Caco-2 (cell line): ENCODE measurements at regions not wholly inside any gene's neighbourhood (a gene's known extent, or its start where the extent isn't known, plus 50 kb on each side); places are given as distances from the start of the nearest gene placed in this dataset.
A peak's percentile ranks its signal among the peaks of the same experiment; 100 is the strongest.

Source experiments
- BruUV-seq: library from RNA; stranded (reverse); fragments of 400-500 nt; replicated peaks from 2 replicates; lab custom pipeline; 2021; lab: Mats Ljungman, UMichigan
- CTCF ChIA-PET: fragments of 300-600 bp; sonication (Branson Sonifier 250); formaldehyde crosslinking; loops from one replicate; lab custom pipeline; 2022; ENCODE audit warnings: antibody characterized with exemption; lab: Charles Lee
- POLR2A ChIA-PET: fragments of 300-600 bp; sonication (Branson Sonifier 250); formaldehyde crosslinking; loops from one replicate; lab custom pipeline; 2022; ENCODE audit warnings: antibody characterized with exemption; lab: Charles Lee
- DNase-seq, 2 experiments: peaks; one replicate each; pipeline versions ENCODE4 v3.0.0 to v3.0.0-alpha.2; 2020 to 2022
- H3K27me3 ChIP-seq: replicated peaks from 2 replicates; pipeline ENCODE4 v1.6.0; 2011; ENCODE audit warnings: low read length; ENCODE audit not compliant: control insufficient read depth, insufficient read depth
- H3K36me3 ChIP-seq: 2 replicates; pipeline ENCODE4 v1.5.1; 2011; ENCODE audit warnings: low read length; ENCODE audit not compliant: control insufficient read depth, insufficient read depth
- H3K4me1 ChIP-seq: fragments of 250-450 bp; sonication (Bioruptor Pico); 2 replicates; pipeline ENCODE4 v1.5.1; 2020; ENCODE audit warnings: mild to moderate bottlenecking
- H3K4me3 ChIP-seq: 2 replicates; pipeline ENCODE4 v1.5.1; 2011; ENCODE audit warnings: low read depth, mild to moderate bottlenecking, control low read depth, low read length
- H3K9me3 ChIP-seq: fragments of 250-450 bp; sonication (Bioruptor Pico); 2 replicates; pipeline ENCODE4 v1.5.1; 2020; ENCODE audit warnings: mild to moderate bottlenecking, moderate library complexity
- H3K27ac Mint-ChIP-seq: one replicate; pipeline ENCODE4 v1.8.0; 2022; ENCODE audit warnings: mixed read lengths; ENCODE audit not compliant: unreplicated experiment
- H3K27me3 Mint-ChIP-seq: one replicate; pipeline ENCODE4 v1.8.0; 2022; ENCODE audit warnings: mixed read lengths; ENCODE audit not compliant: insufficient read depth, unreplicated experiment
- H3K36me3 Mint-ChIP-seq: one replicate; pipeline ENCODE4 v1.8.0; 2022; ENCODE audit warnings: mild to moderate bottlenecking, mixed read lengths; ENCODE audit not compliant: insufficient read depth, unreplicated experiment
- H3K4me1 Mint-ChIP-seq: one replicate; pipeline ENCODE4 v1.8.0; 2022; ENCODE audit warnings: low read depth, mixed read lengths; ENCODE audit not compliant: unreplicated experiment
- H3K4me3 Mint-ChIP-seq: one replicate; pipeline ENCODE4 v1.8.0; 2022; ENCODE audit warnings: mild to moderate bottlenecking, moderate library complexity, mixed read lengths; ENCODE audit not compliant: unreplicated experiment
- H3K9me3 Mint-ChIP-seq: one replicate; pipeline ENCODE4 v1.8.0; 2022; ENCODE audit warnings: mixed read lengths; ENCODE audit not compliant: unreplicated experiment
- intact Hi-C: fragments of 100-400 bp; cut with micrococcal nuclease; formaldehyde crosslinking; loops from one replicate; pipeline ENCODE4 v1.10.0; 2022; ENCODE audit not compliant: unreplicated experiment
- TF ChIP-seq, protein P1 (sequence below), 2 experiments: fragments of 200-600 bp in 1 of 2; IDR thresholded peaks; 1 replicate in 1 of 2; 2 replicates in 1 of 2; pipeline versions ENCODE4 v1.5.1 to v1.8.0; 2011 to 2022; ENCODE audit warnings: antibody characterized with exemption in 1 of 2, control low read depth in 1 of 2, inconsistent platforms in 1 of 2, low read depth in 1 of 2, low read length in 1 of 2, mild to moderate bottlenecking in 1 of 2, moderate library complexity in 1 of 2; ENCODE audit not compliant: insufficient read depth in 1 of 2, severe bottlenecking in 1 of 2, unreplicated experiment in 1 of 2

DNA sequence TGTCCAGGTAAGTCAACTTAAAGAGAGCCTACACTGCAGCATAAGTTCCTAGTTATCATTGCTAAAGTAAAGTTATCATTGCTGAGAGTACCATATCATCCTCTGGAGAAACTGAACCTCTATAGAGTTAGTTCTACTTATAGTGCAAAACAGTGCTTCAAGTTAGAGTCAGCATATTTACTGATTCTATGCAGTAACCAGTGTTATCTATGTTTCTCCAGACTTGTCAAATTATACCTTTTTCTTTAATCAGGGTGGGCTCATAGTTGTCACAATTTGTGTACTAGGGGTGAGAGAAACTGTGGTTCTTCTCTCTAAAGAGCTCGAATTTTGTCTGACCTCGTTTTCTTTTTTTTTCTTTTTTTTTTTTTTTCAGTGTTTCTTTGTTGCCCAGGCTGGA lies 79.6 kb downstream of the ANXA2R start:
- POLR2A ChIA-PET = interaction anchor here (0.6 kb wide), 1 partner anchor 117 kb away, joined by 5 read pairs; no protein-coding TSS in a partner anchor
- H3K4me3 Mint-ChIP-seq = no peak overlapping the region
- H3K4me3 ChIP-seq = no peak overlapping the region

DNA sequence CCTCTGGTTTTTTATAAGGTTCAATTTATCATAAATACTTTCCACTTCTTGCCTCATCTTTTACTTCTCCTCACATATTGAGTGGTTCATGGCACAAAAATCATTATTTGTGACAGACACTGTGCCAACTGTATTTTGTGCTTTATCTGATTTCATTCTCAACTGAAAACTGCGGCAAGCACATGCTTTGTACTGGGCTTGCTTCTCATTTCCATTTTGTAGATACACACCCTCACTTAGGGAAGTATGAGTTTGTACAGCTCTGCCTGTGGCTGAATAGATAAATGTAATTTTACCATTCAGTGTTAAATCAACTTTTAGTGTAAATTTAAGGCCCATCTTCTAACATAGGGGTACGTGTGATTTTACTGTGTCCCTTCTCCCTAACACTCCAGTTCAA lies 83.6 kb downstream of the ANXA2R start:
- H3K4me1 ChIP-seq = no peaks in the 10 kb centered on the region
- no peaks in the 10 kb centered on the region for H3K27me3 ChIP-seq
- Mint-ChIP-seq H3K9me3 (peaks cover 25% of the 10 kb centered on the region), H3K4me3 (no peak overlapping the region), H3K27me3 (no peaks in the 10 kb centered on the region), H3K4me1 (no peaks in the 10 kb centered on the region), H3K36me3 (peaks cover 6% of the 10 kb centered on the region), H3K27ac (no peak overlapping the region)
- TF ChIP-seq, protein P1, sequence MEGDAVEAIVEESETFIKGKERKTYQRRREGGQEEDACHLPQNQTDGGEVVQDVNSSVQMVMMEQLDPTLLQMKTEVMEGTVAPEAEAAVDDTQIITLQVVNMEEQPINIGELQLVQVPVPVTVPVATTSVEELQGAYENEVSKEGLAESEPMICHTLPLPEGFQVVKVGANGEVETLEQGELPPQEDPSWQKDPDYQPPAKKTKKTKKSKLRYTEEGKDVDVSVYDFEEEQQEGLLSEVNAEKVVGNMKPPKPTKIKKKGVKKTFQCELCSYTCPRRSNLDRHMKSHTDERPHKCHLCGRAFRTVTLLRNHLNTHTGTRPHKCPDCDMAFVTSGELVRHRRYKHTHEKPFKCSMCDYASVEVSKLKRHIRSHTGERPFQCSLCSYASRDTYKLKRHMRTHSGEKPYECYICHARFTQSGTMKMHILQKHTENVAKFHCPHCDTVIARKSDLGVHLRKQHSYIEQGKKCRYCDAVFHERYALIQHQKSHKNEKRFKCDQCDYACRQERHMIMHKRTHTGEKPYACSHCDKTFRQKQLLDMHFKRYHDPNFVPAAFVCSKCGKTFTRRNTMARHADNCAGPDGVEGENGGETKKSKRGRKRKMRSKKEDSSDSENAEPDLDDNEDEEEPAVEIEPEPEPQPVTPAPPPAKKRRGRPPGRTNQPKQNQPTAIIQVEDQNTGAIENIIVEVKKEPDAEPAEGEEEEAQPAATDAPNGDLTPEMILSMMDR (IDR thresholded peaks at IDR 0.05; ENCODE audit: insufficient read depth in 1 of 2, low read depth in 1 of 2, low read length in 1 of 2, severe bottlenecking in 1 of 2, unreplicated experiment in 1 of 2) = no peak
- CTCF ChIA-PET = no interaction called here
- POLR2A ChIA-PET = no interaction called here
- no peak overlapping the region for H3K4me3 ChIP-seq
- peaks cover 27% of the 10 kb centered on the region for H3K9me3 ChIP-seq
- intact Hi-C loops = no loop called here
- no peak for DNase-seq
- no peaks in the 10 kb centered on the region for H3K36me3 ChIP-seq
- no TSS peak for BruUV-seq

More for the DNA sequence above, 79.6 kb downstream of the ANXA2R start:
- no peak for DNase-seq
- Mint-ChIP-seq H3K27me3 (no peaks in the 10 kb centered on the region), H3K4me1 (no peaks in the 10 kb centered on the region), H3K27ac (no peak overlapping the region), H3K9me3 (peaks cover 2% of the 10 kb centered on the region), H3K36me3 (no peaks in the 10 kb centered on the region)
- CTCF ChIA-PET = no interaction called here
- TF ChIP-seq, protein P1 (IDR thresholded peaks at IDR 0.05; ENCODE audit: insufficient read depth in 1 of 2, low read depth in 1 of 2, low read length in 1 of 2, severe bottlenecking in 1 of 2, unreplicated experiment in 1 of 2) = no peak
- intact Hi-C loops = no loop called here
- no TSS peak for BruUV-seq
- H3K36me3 ChIP-seq = no peaks in the 10 kb centered on the region
- H3K9me3 ChIP-seq = no peaks in the 10 kb centered on the region; the same call in 1 of the 2 replicates
- no peaks in the 10 kb centered on the region for H3K27me3 ChIP-seq
- no peaks in the 10 kb centered on the region for H3K4me1 ChIP-seq

DNA sequence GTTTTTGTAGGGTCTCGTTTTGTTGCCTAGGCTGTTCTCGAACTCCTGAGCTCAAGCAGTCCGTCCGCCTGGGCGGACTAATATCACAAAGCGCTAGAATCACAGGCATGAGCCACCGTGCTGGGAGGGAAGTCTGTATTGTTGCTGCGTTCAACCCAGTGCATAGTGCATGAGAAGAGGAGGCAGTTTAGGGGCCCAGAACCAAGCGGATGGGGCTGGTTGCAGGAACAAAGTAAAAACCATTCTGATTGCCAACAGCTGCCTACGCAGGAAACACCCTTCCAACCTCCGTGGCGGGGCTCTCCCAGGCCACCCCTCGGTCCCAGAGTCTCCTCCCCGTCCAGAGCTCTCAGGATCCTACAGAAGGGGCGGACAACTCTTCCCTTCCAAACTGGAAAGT lies 87.1 kb downstream of the ANXA2R start:
- no peak overlapping the region for H3K4me3 ChIP-seq
- no peaks in the 10 kb centered on the region for H3K27me3 Mint-ChIP-seq
- H3K9me3 Mint-ChIP-seq = peaks cover 25% of the 10 kb centered on the region
- intact Hi-C loops = no loop called here
- H3K4me3 Mint-ChIP-seq = no peak overlapping the region
- H3K36me3 ChIP-seq = no peaks in the 10 kb centered on the region
- ChIA-PET CTCF (no interaction called here), POLR2A (no interaction called here)
- TF ChIP-seq, protein P1 (IDR thresholded peaks at IDR 0.05; ENCODE audit: insufficient read depth in 1 of 2, low read depth in 1 of 2, low read length in 1 of 2, severe bottlenecking in 1 of 2, unreplicated experiment in 1 of 2) = no peak
- no peaks in the 10 kb centered on the region for H3K27me3 ChIP-seq
- DNase-seq = no peak
- peaks cover 12% of the 10 kb centered on the region for H3K36me3 Mint-ChIP-seq
- H3K27ac Mint-ChIP-seq = peak overlapping the region; percentile 19
- BruUV-seq = no TSS peak
- H3K4me1 Mint-ChIP-seq = no peaks in the 10 kb centered on the region
- 0 out of 2 replicates have a peak, but pooled peaks cover 8% of the 10 kb centered on the region for H3K4me1 ChIP-seq
- peaks cover 42% of the 10 kb centered on the region for H3K9me3 ChIP-seq
